ENCODE measurements at regions not wholly inside any gene's neighbourhood (a gene's known extent, or its start where the extent isn't known, plus 50 kb on each side); places are given as distances from the start of the nearest gene placed in this dataset.

- H3K36me3 ChIP-seq (ENCODE audit: insufficient read depth, low read length): no peaks in the 10 kb centered on the region
- no peaks in the 10 kb centered on the region for H3K9me3 ChIP-seq (ENCODE audit: insufficient read depth, low read depth, low read length)
- H3K27me3 ChIP-seq (ENCODE audit: insufficient read depth, low read length): no peaks in the 10 kb centered on the region
- H3K4me2 ChIP-seq (ENCODE audit: low read length): no peak overlapping the region
- Mint-ChIP-seq H3K27ac (ENCODE audit: unreplicated experiment) (no peak overlapping the region), H3K27me3 (ENCODE audit: low read depth, unreplicated experiment) (no peaks in the 10 kb centered on the region), H3K9me3 (ENCODE audit: unreplicated experiment) (peaks cover 6% of the 10 kb centered on the region), H3K36me3 (ENCODE audit: low read depth, unreplicated experiment) (no peaks in the 10 kb centered on the region), H3K4me1 (ENCODE audit: low read depth, unreplicated experiment) (no peaks in the 10 kb centered on the region), H3K4me3 (ENCODE audit: unreplicated experiment) (no peak overlapping the region)
- no peaks in the 10 kb centered on the region for H3K79me2 ChIP-seq (ENCODE audit: insufficient read depth, low read length)
- FAIRE-seq (no peak), DNase-seq (ENCODE audit: low read depth) (no peak)
- no peaks in the 10 kb centered on the region for H3K4me1 ChIP-seq (ENCODE audit: insufficient read depth, low read length)
- no peak overlapping the region for H3K27ac ChIP-seq (ENCODE audit: low read depth, low read length)
- no peaks in the 10 kb centered on the region for H4K20me1 ChIP-seq (ENCODE audit: insufficient read depth, low read length)
- H2AFZ ChIP-seq (ENCODE audit: low read depth, low read length): no peak overlapping the region
- no peak overlapping the region for H3K9ac ChIP-seq (ENCODE audit: low read length)
- TF ChIP-seq CTCF (IDR thresholded peaks at IDR 0.05; ENCODE audit: insufficient read depth, low read depth, low read length) (no peak), EZH2 (IDR thresholded peaks at IDR 0.05; ENCODE audit: insufficient read depth, low read length) (no peak)
- no peak overlapping the region for H3K4me3 ChIP-seq (ENCODE audit: insufficient read depth, low read depth, low read length)
Observed at GRCh38 chr3:130619196-130619595, 102.2 kb downstream of the COL6A6 start.

- peaks cover 8% of the 10 kb centered on the region for H3K9me3 Mint-ChIP-seq (ENCODE audit: unreplicated experiment)
- Histone ChIP-seq H3K4me1 (ENCODE audit: insufficient read depth, low read length) (no peaks in the 10 kb centered on the region), H3K9me3 (ENCODE audit: insufficient read depth, low read depth, low read length) (no peaks in the 10 kb centered on the region), H3K4me3 (ENCODE audit: insufficient read depth, low read depth, low read length) (no peak overlapping the region), H3K9ac (ENCODE audit: low read length) (no peak overlapping the region), H2AFZ (ENCODE audit: low read depth, low read length) (no peak overlapping the region), H3K4me2 (ENCODE audit: low read length) (no peak overlapping the region), H3K27me3 (ENCODE audit: insufficient read depth, low read length) (peaks cover 2% of the 10 kb centered on the region), H3K27ac (ENCODE audit: low read depth, low read length) (no peak overlapping the region), H3K79me2 (ENCODE audit: insufficient read depth, low read length) (no peaks in the 10 kb centered on the region), H4K20me1 (ENCODE audit: insufficient read depth, low read length) (no peaks in the 10 kb centered on the region), H3K36me3 (ENCODE audit: insufficient read depth, low read length) (no peaks in the 10 kb centered on the region)
- H3K27ac Mint-ChIP-seq (ENCODE audit: unreplicated experiment): no peak overlapping the region
- TF ChIP-seq EZH2 (IDR thresholded peaks at IDR 0.05; ENCODE audit: insufficient read depth, low read length): no peak
- no peak for TF ChIP-seq CTCF (IDR thresholded peaks at IDR 0.05; ENCODE audit: insufficient read depth, low read depth, low read length)
- H3K36me3 Mint-ChIP-seq (ENCODE audit: low read depth, unreplicated experiment): no peaks in the 10 kb centered on the region
- no peak for DNase-seq (ENCODE audit: low read depth)
- FAIRE-seq: no peak
- no peak overlapping the region for H3K4me3 Mint-ChIP-seq (ENCODE audit: unreplicated experiment)
- H3K4me1 Mint-ChIP-seq (ENCODE audit: low read depth, unreplicated experiment): no peaks in the 10 kb centered on the region
- peaks cover 2% of the 10 kb centered on the region for H3K27me3 Mint-ChIP-seq (ENCODE audit: low read depth, unreplicated experiment)
Observed at GRCh38 chr3:130621824-130622223, 104.8 kb downstream of the COL6A6 start.

- Histone ChIP-seq H3K4me1 (ENCODE audit: insufficient read depth, low read length) (no peaks in the 10 kb centered on the region), H2AFZ (ENCODE audit: low read depth, low read length) (no peak overlapping the region), H3K9me3 (ENCODE audit: insufficient read depth, low read depth, low read length) (no peaks in the 10 kb centered on the region), H3K4me2 (ENCODE audit: low read length) (no peak overlapping the region), H3K9ac (ENCODE audit: low read length) (no peak overlapping the region), H3K4me3 (ENCODE audit: insufficient read depth, low read depth, low read length) (no peak overlapping the region), H3K36me3 (ENCODE audit: insufficient read depth, low read length) (no peaks in the 10 kb centered on the region), H3K27ac (ENCODE audit: low read depth, low read length) (no peak overlapping the region), H3K79me2 (ENCODE audit: insufficient read depth, low read length) (no peaks in the 10 kb centered on the region), H3K27me3 (ENCODE audit: insufficient read depth, low read length) (peaks cover 2% of the 10 kb centered on the region), H4K20me1 (ENCODE audit: insufficient read depth, low read length) (no peaks in the 10 kb centered on the region)
- H3K4me1 Mint-ChIP-seq (ENCODE audit: low read depth, unreplicated experiment): no peaks in the 10 kb centered on the region
- H3K9me3 Mint-ChIP-seq (ENCODE audit: unreplicated experiment): peaks cover 8% of the 10 kb centered on the region
- FAIRE-seq (no peak), DNase-seq (ENCODE audit: low read depth) (peak; percentile 89)
- no peak overlapping the region for H3K27ac Mint-ChIP-seq (ENCODE audit: unreplicated experiment)
- no peaks in the 10 kb centered on the region for H3K36me3 Mint-ChIP-seq (ENCODE audit: low read depth, unreplicated experiment)
- H3K27me3 Mint-ChIP-seq (ENCODE audit: low read depth, unreplicated experiment): peaks cover 2% of the 10 kb centered on the region
- no peak for TF ChIP-seq EZH2 (IDR thresholded peaks at IDR 0.05; ENCODE audit: insufficient read depth, low read length)
- TF ChIP-seq CTCF (IDR thresholded peaks at IDR 0.05; ENCODE audit: insufficient read depth, low read depth, low read length): no peak
- H3K4me3 Mint-ChIP-seq (ENCODE audit: unreplicated experiment): no peak overlapping the region
Observed at GRCh38 chr3:130626049-130626448, 109.1 kb downstream of the COL6A6 start.

Measured in astrocyte (in vitro differentiated cells and primary cell).